ENCODE measurements at regions not wholly inside any gene's neighbourhood (a gene's known extent, or its start where the extent isn't known, plus 50 kb on each side); places are given as distances from the start of the nearest gene placed in this dataset.
"Not testable (repeated sequence)": the region's sequence is repeated elsewhere in the genome, so short reads cannot be mapped to it uniquely, and the experiment has no call there.

- no peak for DNase-seq (ENCODE audit: low read depth)
- no peak overlapping the region for H3K4me3 ChIP-seq (ENCODE audit: control insufficient read depth, low read depth, low read length)
- TF ChIP-seq CTCF (IDR thresholded peaks at IDR 0.05; ENCODE audit: control insufficient read depth, insufficient read depth, low read depth, low read length, missing control alignments) = no peak
Measured at GRCh38 chr1:82064691-82065090, 264.0 kb downstream of the ADGRL2 start.

DNA sequence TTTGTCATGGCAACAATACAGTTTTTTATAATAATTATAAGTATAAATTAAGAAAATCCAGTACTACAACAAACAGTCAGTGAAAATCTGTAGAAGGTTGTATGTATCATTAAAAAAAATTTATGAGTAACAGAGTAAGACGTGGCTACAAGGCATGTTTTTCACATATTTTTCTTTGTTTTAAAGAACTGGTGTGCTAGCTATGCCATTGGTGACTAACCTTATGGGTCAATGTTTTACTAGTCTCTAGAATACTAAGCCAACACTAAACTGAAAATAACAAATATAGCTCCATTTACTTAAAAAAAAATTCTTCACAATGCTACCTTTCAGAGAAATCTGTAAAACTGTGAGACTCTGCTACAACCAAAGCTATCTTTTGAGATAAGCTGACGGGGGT lies 261.5 kb downstream of the ADGRL2 start:
- TF ChIP-seq CTCF (IDR thresholded peaks at IDR 0.05; ENCODE audit: control insufficient read depth, insufficient read depth, low read depth, low read length, missing control alignments) = no peak
- H3K4me3 ChIP-seq (ENCODE audit: control insufficient read depth, low read depth, low read length) = no peak overlapping the region
- no peak for DNase-seq (ENCODE audit: low read depth)

- no peak for TF ChIP-seq CTCF (IDR thresholded peaks at IDR 0.05; ENCODE audit: control insufficient read depth, insufficient read depth, low read depth, low read length, missing control alignments)
Measured at GRCh38 chr1:82059959-82060358, 259.2 kb downstream of the ADGRL2 start.

GRCh38 chr1:82057011-82057410 lies 256.3 kb downstream of the ADGRL2 start:
- no peak for TF ChIP-seq CTCF (IDR thresholded peaks at IDR 0.05; ENCODE audit: control insufficient read depth, insufficient read depth, low read depth, low read length, missing control alignments)
- no peak overlapping the region for H3K4me3 ChIP-seq (ENCODE audit: control insufficient read depth, low read depth, low read length)
- DNase-seq (ENCODE audit: low read depth) = no peak

More at GRCh38 chr1:82059959-82060358, 259.2 kb downstream of the ADGRL2 start:
- DNase-seq (ENCODE audit: low read depth) = no peak
- no peak overlapping the region for H3K4me3 ChIP-seq (ENCODE audit: control insufficient read depth, low read depth, low read length)

GRCh38 chr1:82055375-82055774 lies 254.6 kb downstream of the ADGRL2 start:
- H3K4me3 ChIP-seq (ENCODE audit: control insufficient read depth, low read depth, low read length); DNase-seq (ENCODE audit: low read depth): not testable (repeated sequence)

- no peak for DNase-seq (ENCODE audit: low read depth)
- no peak for TF ChIP-seq CTCF (IDR thresholded peaks at IDR 0.05; ENCODE audit: control insufficient read depth, insufficient read depth, low read depth, low read length, missing control alignments)
- H3K4me3 ChIP-seq (ENCODE audit: control insufficient read depth, low read depth, low read length) = no peak overlapping the region
Measured at GRCh38 chr1:82052563-82052962, 251.8 kb downstream of the ADGRL2 start.

GRCh38 chr1:82048596-82048995 lies 247.9 kb downstream of the ADGRL2 start:
- no peak for TF ChIP-seq CTCF (IDR thresholded peaks at IDR 0.05; ENCODE audit: control insufficient read depth, insufficient read depth, low read depth, low read length, missing control alignments)
- no peak for DNase-seq (ENCODE audit: low read depth)
- no peak overlapping the region for H3K4me3 ChIP-seq (ENCODE audit: control insufficient read depth, low read depth, low read length)
